Amniotic epithelial cell (primary cell): ENCODE measurements at regions not wholly inside any gene's neighbourhood (a gene's known extent, or its start where the extent isn't known, plus 50 kb on each side); places are given as distances from the start of the nearest gene placed in this dataset.
"Not testable (repeated sequence)": the region's sequence is repeated elsewhere in the genome, so short reads cannot be mapped to it uniquely, and the experiment has no call there.

Source experiments
- DNase-seq: peaks from one replicate; pipeline ENCODE4 v3.0.0-alpha.2; 2010; ENCODE audit warnings: low read depth

DNA sequence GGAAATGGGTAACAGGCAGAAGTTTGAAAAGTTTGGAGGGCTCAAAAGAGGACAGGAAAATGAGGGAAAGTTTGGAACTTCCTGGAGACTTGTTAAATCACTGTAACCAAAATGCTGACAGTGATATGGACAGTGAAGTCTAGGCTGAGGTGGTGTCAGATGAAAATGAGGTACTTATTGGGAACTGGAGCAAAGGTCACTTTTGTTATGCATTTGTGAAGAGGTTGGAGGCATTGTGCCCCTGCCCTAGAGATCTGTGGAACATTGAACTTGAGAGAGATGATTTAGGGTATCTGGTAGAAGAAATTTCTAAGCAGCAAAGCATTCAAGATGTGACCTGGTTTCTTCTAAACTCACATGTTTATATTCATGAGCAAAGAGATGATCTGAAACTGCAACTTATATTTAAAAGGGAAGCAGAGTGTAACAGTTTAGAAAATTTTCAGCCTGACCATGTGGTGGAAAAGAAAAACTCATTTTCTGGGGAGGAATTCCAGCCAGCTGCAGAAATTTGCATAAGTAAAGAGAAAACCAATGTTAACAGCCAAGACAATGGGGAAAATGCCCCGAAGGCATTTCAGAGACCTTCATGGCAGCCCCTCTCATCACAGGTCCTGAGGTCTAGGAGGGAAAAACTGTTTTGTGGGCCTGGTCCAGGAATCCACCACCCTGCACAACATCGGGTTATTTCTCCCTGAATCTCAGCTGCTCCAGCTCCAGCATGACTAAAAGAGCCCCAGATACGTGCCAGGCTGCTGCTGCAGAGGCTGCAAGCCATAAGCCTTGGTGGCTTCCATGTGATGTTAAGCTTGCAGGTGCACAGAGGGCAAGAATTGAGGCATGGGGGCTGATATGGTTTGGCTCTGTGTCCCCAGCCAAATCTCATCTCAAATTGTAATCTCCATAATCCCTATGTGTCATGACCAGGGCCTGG is 632.5 kb upstream of the GNPDA2 start:
- DNase-seq: no peak

DNA sequence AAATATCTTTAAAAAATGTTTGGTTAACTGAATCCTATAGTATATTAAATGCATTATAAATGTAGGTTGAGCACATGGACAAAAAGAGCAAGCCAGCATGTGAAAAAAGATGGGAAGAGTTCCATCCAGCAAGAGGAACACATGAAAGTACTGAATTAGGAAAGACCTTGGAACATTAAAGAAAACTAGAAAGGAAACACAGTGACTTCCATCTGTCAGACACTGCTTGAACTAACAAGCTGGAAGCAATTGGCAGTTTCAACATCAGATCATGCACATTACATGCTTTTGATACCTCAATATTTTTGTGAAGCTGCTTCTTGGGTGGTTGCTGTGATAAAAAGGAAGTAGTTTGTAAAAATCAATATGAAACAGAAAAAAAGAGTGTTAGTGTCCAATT is 626.8 kb upstream of the GNPDA2 start:
- no peak for DNase-seq

DNA sequence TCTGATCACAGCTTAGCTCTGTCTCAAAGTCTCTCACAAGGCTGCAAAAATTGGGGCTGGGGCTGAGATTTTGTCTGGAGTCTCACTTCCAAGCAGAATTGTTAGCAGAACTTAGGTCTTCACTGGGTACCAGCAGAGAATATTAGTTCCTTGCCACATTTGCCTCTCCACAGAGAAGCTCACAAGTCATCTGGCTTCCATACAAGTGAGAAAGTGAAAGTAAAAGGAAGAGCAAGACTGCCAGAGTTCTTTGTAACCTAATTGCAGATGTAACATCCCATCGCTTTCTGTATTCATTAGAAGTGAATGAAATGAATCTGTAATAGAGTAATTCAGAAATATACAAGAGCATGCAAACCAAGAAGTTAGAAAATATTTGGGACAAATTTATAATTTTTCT is 624.1 kb upstream of the GNPDA2 start:
- peak; percentile 0 for DNase-seq

DNA sequence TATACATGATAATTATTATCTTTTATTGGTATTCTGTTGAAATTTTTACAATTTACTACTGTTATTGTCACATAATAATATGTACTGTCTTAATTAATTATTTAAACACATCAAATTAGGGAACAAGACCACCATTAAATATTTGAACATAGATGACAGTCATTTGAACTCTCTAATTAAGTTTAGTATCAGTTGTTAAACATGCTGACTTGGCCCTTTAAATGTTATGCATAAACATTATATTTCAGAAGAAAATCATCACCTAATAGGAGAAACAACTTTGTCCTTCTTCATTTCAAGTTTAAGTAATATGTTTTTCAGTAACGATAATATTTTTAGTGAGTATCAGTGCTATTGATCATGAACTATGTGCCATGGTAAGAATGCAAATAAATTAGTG is 623.5 kb upstream of the GNPDA2 start:
- DNase-seq: no peak

DNA sequence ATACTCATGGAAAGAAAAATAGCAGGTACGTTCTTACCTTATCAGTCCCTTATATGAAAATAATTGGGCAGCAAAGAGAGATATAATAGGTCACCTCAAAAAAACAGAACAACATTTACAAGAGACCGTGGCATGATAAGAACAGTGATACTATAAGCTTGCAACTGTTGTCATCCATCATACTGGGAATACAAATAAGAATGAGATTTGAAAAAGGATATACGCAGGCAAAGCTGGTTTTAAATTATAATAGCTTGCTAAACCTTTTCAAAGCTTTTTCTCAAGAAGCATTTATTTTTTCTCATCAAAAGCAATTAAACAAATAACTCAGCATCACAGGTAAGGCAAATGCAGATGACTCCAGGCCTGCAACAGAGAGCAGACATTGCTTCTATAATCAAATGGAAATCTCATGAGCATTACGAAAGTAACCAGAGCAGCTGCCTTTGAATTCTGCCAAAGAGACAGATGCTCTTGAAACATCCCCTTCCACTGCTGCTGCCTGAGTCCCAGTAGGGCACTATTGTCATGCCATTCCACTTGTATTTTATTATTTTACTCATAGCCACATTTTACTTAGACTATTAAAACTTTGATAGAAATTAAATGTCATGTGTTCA is 620.6 kb upstream of the GNPDA2 start:
- DNase-seq: no peak

DNA sequence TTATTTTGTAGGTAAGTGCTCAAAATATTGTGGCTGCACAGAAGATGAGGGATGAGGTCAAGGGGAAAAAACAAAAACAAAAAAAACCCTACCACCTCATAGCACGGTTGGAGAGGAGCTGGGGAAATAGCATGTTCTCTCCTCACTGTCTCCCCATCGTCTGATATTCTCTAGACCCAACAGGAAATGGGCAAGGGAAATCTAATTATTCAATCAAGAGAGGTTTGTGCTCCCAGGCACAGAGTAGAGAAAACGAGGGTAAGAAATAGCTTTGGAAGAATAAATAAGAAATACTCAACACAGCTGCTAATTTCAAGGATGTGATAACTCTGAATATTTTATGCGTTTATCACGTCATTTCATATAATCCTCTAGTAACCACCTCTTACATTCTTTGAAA is 619.2 kb upstream of the GNPDA2 start:
- no peak for DNase-seq

DNA sequence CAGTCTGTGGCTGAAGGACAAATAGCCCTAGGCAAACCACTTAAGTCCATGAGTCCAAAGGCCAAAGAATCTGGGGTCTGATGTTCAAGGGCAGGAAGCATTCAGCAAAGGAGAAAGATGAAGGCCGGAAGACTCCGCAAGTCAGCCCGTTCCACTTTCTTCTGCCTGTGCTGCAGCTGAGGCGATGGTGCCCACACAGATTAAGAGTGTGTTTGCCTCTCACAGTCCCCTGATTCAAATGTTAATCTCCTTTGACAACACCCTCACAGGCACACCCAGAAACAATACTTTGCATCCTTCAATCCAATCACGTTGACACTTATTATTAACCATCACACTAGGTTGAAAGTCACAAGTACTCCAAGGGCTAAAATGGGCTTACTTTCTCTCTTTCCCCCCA is 605.4 kb upstream of the GNPDA2 start:
- no peak for DNase-seq

DNA sequence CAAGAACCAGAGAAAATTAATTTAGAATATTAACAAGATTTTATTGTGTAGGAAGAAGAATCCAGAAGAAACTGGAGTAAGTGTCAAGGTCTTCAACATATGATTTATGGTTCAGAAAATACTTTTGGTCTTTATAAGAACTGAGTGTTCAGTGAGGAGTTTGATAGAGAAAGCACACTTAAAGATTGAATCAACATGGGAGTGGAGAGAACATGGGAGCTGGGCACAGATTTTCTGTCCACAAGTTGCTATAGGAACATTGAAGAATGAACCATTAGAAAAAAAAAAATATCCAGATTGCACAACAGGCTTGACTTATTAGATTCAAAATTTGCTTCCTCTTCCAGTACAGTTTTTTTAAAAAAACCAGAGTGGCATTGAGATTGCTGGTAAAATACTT is 601.2 kb upstream of the GNPDA2 start:
- no peak for DNase-seq

DNA sequence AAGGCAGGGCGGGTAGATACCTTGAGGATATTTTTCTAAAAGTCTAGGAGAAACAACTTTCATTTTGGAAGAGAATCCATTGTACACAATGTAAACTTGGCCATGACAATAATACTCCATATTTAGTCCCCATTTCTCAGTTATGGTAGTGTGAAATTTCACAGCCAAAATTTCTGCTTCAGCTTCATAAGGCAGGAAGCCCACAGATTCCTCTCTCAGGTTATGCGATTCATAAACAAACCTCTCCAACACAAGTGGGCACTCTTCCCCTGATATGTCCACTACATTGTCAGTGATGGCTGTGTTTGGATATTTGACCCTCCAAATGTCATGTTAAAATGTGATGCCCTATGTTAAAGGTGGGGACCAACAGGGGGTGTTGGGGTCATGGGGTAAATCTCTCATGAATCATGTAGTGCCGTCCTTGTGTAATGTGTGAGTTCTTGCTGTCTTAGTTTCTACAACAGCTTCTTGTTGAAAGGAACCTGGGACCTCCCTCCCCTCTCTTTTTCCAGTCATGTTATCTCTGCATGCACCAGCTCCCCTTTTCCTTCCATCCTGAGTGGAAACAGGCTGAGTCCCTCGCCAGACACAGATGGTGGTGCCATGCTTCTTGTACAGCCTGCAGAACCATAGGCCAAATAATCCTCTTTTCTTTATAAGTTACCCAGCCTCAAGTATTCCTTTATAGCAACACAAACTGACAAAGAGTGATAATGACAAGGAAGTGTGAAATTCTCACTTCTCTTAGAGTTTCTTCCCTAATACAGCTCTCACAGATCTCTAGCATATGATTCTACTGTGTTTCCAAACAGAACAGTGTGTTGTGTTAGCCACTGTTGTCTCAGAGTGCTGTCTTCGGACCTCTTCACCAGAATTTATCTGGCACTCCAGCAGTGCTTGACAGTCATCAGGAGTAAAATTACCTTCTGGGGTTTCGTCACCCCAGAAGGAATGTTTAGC is 598.4 kb upstream of the GNPDA2 start:
- no peak for DNase-seq

DNA sequence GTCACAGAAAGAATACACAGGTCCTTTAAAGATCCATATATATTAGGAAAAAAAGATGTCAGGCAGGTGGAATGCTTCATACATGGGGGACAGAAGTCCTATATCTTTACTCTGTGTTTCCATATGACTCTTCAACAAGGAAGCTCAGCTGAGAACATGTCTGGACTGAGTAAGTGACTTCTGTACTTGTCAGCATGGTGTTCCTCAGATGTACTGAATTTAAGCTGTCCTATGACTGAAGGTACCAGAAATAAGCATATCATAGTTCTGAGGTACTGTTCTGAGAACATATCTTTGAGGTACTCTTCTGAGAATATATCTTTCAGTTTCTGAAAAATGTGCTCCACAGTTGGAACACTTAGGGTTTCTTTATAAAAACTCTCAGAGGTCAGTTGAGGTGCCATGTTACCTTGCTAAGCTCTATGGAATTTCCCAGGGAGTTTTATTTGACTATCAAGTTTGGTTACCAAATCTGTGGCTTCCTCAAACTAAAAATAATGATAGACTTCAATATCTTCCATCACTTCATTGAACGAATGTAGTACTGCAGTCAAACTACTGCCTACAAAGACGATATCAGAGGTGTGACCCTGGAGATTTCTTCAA is 597.2 kb upstream of the GNPDA2 start:
- no peak for DNase-seq

DNA sequence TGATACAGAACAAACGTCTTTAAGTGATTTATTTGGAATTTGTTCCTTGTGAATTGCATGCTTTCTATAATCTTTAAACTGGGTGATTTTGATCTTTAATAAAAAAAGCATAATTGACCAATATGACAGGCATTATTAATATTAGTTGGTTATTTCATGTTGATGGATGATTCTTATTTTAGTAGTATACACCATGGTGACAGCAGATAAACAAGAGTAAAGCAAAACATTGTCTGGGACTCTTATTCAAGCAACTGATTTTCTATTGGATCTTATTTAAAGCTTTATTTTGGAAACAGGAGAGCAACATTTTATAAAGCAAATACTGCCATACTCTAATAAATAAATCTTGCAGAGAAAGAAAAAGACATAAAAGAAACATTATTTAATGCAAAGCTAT is 591.4 kb upstream of the GNPDA2 start:
- no peak for DNase-seq

DNA sequence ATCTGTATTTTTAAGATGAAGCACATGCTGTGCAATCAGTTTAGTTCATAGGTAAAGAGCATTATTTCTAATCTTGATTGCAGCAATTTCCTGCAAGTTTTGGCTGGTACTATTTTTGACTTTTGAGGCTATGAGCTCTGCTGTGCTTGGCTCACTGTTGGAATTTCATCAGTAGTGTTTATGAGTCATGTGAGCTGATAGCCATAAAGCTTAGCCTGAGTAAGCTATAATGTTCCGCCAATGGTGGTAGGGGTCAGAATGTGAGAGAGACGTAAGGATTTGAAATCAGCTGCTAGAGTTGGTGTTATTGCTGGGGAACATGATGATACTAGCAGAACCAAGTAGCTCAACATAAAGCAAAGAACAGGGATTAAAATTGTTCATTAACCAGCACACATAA is 590.9 kb upstream of the GNPDA2 start:
- peak; percentile 6 for DNase-seq

DNA sequence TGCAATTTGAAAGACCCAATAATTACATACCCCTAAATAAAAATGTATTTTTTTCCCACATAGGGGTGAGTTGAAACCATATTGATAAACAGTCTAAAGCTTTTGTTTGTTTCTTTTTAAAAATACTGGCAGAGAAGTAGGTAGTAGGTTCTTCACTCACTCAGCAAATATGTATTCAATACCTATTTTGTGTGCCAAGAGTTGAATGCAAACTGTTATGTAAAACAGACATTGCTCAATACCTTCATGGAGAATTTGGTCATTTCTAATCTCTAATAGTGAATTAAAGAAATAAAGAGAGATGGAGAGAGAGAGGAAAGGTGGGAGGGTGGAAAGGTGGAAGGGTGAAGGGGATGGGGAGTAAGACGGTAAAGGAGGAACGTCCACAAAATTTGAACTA is 589.9 kb upstream of the GNPDA2 start:
- DNase-seq: no peak

DNA sequence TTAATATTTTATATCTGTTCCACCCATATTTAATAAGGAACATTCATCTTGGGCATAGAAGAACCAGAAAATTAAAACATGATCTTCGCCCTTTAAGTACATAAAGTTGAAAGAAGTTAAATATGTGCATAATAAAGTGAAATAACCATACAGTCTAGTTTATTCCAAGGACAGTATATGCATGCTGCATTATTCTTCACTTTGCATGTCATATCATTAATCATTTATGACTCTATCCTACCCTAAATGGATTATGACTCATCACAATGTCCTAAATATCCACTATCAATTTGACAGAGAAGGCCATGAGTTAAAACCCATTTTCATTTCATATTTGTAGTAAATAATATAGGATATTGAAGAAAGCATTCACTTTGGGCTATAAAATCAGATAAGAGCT is 576.5 kb upstream of the GNPDA2 start:
- no peak for DNase-seq

DNA sequence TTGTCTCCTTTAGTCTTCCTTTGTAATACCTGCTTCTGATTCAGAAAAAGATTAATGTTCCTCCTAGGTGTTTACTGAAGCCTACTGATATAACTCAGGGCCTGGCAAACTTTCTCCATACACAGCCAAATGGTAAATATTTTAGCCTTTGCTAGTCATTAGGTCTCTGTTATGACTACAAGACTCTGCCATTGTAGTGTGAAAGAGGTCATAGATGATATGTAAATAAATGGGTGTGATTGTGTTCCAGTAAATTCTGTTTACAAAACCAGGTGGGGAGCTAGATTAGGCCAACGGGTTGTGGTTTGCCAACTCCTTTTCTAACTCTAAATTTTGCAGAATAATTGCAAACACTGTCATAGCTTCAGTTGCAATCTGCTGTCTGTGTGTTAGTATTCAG is 568.1 kb upstream of the GNPDA2 start:
- no peak for DNase-seq

DNA sequence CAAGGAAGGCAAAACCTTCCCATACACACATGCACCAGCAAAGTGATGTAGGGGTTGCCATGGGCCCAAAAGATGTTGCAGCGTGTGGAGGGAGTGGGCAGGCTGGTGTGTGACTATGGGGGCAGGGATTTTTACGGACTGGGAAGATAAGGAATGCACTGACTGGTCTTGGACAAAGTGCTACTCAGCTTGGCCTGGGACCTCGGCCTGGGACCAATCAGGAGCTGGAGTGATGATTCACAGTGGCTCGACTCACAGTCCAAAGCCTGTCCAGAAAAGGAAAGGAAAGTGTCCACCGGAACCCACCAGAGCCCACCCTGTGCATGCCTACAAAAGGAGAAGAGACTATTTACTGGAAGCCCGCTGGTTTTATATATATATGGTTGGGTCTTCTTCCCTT is 567.0 kb upstream of the GNPDA2 start:
- DNase-seq: no peak

DNA sequence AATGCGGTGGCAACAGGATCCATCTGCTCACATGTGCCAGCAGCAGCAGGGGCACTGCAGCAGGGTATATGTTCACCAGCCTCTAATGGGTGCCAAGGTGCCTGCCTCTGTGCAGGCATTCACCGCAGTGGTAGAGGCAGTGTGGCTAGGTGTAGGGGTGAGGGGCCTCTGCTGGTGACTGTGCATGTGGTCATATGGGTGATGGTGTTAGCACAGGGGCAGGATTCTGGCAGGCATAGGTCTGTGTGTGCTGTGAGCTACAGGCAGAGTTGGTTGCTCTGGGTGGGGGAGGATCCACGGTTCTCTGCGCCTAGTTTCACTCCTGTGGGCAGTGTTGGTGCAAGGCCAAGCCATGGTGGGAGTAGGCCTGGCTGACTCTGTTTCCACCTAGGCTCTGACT is 566.5 kb upstream of the GNPDA2 start:
- DNase-seq: no peak

DNA sequence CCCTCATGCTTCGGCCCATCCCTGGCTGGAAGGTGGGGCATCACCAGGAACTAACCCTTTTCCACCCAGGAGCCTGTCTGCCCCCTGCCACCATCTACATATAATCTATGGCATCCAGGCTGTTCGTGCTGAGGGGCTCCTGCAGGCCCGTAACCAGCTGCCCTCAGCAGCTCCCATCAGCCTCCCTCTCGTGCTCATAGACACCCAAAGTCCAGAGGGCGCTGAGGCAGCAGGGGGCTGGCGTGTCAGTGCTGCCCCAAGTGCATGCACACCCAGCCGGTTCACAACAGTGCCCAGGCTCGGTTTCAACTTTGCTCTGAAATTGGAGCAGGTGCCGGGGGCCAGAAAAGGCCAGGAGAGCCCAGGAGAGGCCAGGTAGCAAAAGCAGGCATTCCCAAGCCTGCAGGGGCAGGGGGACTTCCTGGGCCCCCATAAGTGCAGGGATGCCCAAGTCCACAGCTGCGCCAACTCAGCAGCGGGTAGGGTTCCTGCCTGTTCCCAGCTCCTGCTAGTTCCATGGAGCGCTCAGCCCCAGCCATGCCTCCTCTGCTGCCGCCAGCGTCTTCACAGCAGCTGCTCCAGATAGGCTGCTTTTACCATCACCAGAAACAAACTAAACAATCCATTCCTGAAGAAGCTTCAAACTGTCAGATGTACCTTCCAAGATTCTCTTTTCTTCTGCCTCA is 558.2 kb upstream of the GNPDA2 start:
- DNase-seq: no peak

DNA sequence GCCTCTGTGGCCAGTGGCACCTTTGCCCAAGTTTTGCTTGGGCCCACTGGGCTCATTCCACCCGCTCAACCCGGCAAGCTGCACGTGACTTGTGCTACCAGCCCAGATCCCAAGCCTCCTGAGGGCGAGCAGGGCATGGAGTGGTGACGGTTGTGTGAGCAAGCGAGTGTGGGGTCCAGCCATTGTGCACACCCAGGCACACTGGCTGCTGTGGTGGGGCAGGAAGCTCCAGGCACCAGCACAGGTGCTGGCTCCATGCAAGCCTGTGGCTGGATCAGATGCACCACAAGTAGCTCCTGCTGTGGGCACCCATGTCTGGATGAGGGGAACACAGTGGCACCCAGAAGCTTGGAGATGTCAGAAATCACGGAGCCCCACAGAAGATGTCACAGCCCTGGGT is 557.0 kb upstream of the GNPDA2 start:
- no peak for DNase-seq

DNA sequence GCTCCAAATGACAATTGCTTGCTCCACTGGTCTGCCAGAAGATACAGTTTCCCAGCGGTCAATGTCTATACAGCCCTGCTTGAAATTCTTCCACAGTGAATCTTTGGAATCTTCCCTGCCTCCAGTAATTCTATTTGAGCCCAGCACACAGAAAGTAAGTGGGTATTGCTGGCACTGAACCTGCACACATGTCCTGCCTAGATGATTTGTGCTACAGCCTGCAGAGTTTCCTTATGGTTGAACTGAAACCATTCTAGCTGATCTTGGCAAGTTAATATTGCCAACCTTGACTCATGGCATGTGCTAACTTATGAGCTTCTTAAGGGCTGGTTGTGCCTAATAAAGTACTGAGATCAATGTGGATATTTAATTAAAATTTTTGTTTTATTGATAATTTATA is 553.8 kb upstream of the GNPDA2 start:
- DNase-seq: no peak

DNA sequence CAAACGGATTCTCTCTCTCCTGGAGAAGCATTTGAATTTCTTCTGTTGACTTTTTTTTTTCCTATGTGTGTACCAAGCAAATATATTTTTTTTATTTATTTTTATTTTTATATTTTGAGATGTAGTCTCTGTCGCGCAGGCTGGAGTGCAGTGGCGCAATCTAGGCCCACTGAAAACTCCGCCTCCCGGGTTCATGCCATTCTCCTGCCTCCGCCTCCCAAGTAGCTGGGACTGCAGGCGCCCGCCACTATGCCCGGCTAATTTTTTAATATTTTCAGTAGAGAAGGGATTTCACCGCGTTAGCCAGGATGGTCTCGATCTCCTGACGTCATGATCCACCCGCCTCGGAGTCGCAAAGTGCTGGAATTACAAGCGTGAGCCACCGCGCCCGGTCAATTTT is 549.5 kb upstream of the GNPDA2 start:
- no peak for DNase-seq

DNA sequence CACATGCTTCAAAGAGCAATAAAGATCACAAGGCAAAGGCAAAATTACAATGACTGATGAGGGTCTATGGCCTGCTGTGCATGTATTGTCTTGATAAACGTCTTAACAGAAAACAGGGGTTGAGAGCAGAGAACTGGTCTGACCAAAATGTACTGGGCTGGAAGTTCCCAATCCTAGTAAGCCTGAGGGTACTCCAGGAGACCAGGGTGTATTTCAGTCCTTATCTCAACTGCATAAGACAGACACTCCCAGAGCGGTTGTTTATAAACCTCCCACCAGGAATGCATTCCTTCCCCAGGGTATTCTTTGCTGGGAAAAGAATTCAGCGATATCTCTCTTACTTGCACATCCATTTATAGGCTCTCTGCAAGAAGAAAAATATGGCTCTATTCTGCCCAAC is 521.8 kb upstream of the GNPDA2 start:
- not testable (repeated sequence) for DNase-seq
